ENCODE measurements at regions not wholly inside any gene's neighbourhood (a gene's known extent, or its start where the extent isn't known, plus 50 kb on each side); places are given as distances from the start of the nearest gene placed in this dataset.

GRCh38 chr1:167168424-167168823 lies 52.3 kb upstream of the POU2F1 start:
- WGBS (ENCODE audit: low lambda C conversion rate, missing lambda C conversion rate), result 77% methylated on average over 7 of the region's 7 CpGs
- Histone ChIP-seq H3K27me3 (no peaks in the 10 kb centered on the region), H3K9me2 (replicated peaks; ENCODE audit: insufficient read depth) (no peaks in the 10 kb centered on the region), H3K4me2 (no peak overlapping the region), H2AFZ (no peak overlapping the region), H3K79me2 (no peaks in the 10 kb centered on the region), H3K4me3 (no peak overlapping the region), H3K4me1 (ENCODE audit: insufficient read depth) (peaks cover 23% of the 10 kb centered on the region), H3K36me3 (replicated peaks; ENCODE audit: insufficient read depth, low read depth) (no peaks in the 10 kb centered on the region), H3K27ac (no peak overlapping the region), H3K9me3 (ENCODE audit: low read depth) (no peaks in the 10 kb centered on the region), H4K20me1 (ENCODE audit: insufficient read depth, poor library complexity, severe bottlenecking) (no peaks in the 10 kb centered on the region)
- DNase-seq (ENCODE audit: low spot score), result no peak
- TF ChIP-seq EZH2phosphoT487 (IDR thresholded peaks at IDR 0.05; ENCODE audit: low read depth, severe bottlenecking, unreplicated experiment) (no peak), EZH2 (IDR thresholded peaks at IDR 0.05; ENCODE audit: borderline replicate concordance) (no peak), CTCF (IDR thresholded peaks at IDR 0.05; ENCODE audit: poor library complexity) (no peak)

GRCh38 chr1:167169642-167170041 lies 51.0 kb upstream of the POU2F1 start:
- H3K9me3 ChIP-seq (ENCODE audit: low read depth), result no peaks in the 10 kb centered on the region
- no peak overlapping the region for H3K4me2 ChIP-seq
- H3K27me3 ChIP-seq, result no peaks in the 10 kb centered on the region
- H3K27ac ChIP-seq, result no peak overlapping the region
- no peaks in the 10 kb centered on the region for H3K9me2 ChIP-seq (replicated peaks; ENCODE audit: insufficient read depth)
- H3K36me3 ChIP-seq (replicated peaks; ENCODE audit: insufficient read depth, low read depth), result no peaks in the 10 kb centered on the region
- TF ChIP-seq CTCF (IDR thresholded peaks at IDR 0.05; ENCODE audit: poor library complexity) (no peak), EZH2phosphoT487 (IDR thresholded peaks at IDR 0.05; ENCODE audit: low read depth, severe bottlenecking, unreplicated experiment) (no peak), EZH2 (IDR thresholded peaks at IDR 0.05; ENCODE audit: borderline replicate concordance) (no peak)
- H4K20me1 ChIP-seq (ENCODE audit: insufficient read depth, poor library complexity, severe bottlenecking), result no peaks in the 10 kb centered on the region
- H3K4me1 ChIP-seq (ENCODE audit: insufficient read depth), result peaks cover 22% of the 10 kb centered on the region
- H2AFZ ChIP-seq, result no peak overlapping the region
- no peaks in the 10 kb centered on the region for H3K79me2 ChIP-seq
- no peak for DNase-seq (ENCODE audit: low spot score)
- WGBS (ENCODE audit: low lambda C conversion rate, missing lambda C conversion rate), result 87% methylated on average over 2 of the region's 2 CpGs
- no peak overlapping the region for H3K4me3 ChIP-seq

All from hepatocyte (in vitro differentiated cells).